Stimulated activated naive CD8-positive, alpha-beta T cell treated with anti-CD3 and anti-CD28 coated beads, Interleukin-15, amount 100 ng/mL, for 72 hours (primary cell): ENCODE measurements at regions not wholly inside any gene's neighbourhood (a gene's known extent, or its start where the extent isn't known, plus 50 kb on each side); places are given as distances from the start of the nearest gene placed in this dataset.

Experiments
- ATAC-seq: fragments of 150-1000 bp; cut with Tn5 transposase; 2 replicates; pipeline ENCODE4 v1.10.0; 2021; ENCODE audit warnings: mild to moderate bottlenecking, moderate library complexity
- DNase-seq, 2 donors: peaks; one replicate each; pipeline ENCODE4 v3.0.0; 2021 to 2022
- H3K27ac Mint-ChIP-seq, 2 donors: one replicate each; pipeline ENCODE4 v1.8.0; 2022; ENCODE audit warnings: mild to moderate bottlenecking in 2 of 2, mixed read lengths in 2 of 2, moderate library complexity in 2 of 2
- H3K27me3 Mint-ChIP-seq: one replicate; pipeline ENCODE4 v1.8.0; 2022; ENCODE audit warnings: mixed read lengths
- H3K4me1 Mint-ChIP-seq: one replicate; pipeline ENCODE4 v1.8.0; 2022; ENCODE audit warnings: mild to moderate bottlenecking, mixed read lengths
- H3K4me3 Mint-ChIP-seq, 2 donors: one replicate each; pipeline ENCODE4 v1.8.0; 2022; ENCODE audit warnings: mild to moderate bottlenecking in 2 of 2, mixed read lengths in 2 of 2, moderate library complexity in 1 of 2
- H3K9me3 Mint-ChIP-seq, 2 donors: one replicate each; pipeline ENCODE4 v1.8.0; 2022; ENCODE audit warnings: mixed read lengths in 2 of 2

DNA sequence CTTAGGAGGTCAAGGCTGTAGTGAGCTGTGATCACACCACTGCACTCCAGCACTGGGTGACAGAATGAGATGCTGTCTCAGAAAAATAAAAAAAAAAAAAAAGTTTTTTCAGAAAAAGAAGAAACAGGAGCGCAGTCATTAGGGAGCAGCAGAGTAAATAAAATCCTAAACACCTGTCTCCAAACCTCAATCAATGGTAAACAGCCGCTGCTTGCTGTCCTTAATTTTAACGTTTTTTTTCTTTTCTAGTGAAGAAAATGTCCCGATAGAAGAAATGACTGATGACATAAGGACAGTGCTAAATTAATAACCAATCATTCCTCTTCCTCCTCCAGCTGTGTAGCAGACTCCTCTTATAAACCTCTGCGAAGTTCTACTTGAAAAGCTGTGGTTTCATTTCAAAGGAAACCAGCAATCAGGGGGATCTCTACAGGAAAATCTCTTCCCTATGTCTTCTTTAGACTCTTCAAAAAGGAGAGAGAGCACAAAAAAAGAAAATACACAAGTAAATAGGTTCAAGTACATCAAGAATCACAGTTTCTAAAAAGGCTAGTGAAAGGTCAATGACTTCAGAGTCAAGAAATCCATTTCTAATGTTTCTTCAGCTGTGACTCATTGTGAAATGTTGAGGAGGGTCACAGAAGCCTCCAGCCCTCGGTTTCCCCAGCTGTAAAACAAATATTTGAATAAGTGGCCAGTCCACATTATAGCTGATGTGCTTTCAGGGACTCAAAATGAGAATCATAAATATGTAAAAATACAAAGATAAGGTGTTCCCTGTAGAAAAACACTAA lies 127.6 kb downstream of the TMCO5A start:
- H3K9me3 Mint-ChIP-seq = no peaks in the 10 kb centered on the region
- ATAC-seq = no peak
- H3K27ac Mint-ChIP-seq = no peak overlapping the region
- no peak for DNase-seq
- no peak overlapping the region for H3K4me3 Mint-ChIP-seq
- peaks cover 34% of the 10 kb centered on the region for H3K27me3 Mint-ChIP-seq
- peaks cover 14% of the 10 kb centered on the region for H3K4me1 Mint-ChIP-seq

DNA sequence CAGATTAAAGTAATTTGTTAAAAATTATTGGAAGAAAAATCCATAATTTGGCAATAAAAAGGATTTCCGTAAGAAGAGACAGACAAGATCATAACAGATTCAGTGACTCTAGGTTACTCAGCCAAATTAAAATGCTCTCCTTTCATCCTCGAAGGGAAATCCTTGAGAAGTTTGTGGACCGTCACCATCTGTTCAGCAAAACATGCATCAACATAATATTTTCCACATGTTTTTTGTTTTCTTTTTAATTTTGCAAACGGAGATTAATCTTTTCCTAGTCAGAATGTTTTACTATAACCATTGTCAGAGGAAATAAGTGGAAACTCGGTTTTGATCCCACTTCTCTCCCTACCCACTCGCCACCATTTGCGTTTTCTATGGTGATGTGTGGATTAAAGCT lies 128.3 kb downstream of the TMCO5A start:
- peaks cover 37% of the 10 kb centered on the region for H3K27me3 Mint-ChIP-seq
- no peak for ATAC-seq
- peaks cover 14% of the 10 kb centered on the region for H3K4me1 Mint-ChIP-seq
- no peak for DNase-seq
- no peak overlapping the region for H3K4me3 Mint-ChIP-seq
- H3K9me3 Mint-ChIP-seq = no peaks in the 10 kb centered on the region
- H3K27ac Mint-ChIP-seq = no peak overlapping the region

DNA sequence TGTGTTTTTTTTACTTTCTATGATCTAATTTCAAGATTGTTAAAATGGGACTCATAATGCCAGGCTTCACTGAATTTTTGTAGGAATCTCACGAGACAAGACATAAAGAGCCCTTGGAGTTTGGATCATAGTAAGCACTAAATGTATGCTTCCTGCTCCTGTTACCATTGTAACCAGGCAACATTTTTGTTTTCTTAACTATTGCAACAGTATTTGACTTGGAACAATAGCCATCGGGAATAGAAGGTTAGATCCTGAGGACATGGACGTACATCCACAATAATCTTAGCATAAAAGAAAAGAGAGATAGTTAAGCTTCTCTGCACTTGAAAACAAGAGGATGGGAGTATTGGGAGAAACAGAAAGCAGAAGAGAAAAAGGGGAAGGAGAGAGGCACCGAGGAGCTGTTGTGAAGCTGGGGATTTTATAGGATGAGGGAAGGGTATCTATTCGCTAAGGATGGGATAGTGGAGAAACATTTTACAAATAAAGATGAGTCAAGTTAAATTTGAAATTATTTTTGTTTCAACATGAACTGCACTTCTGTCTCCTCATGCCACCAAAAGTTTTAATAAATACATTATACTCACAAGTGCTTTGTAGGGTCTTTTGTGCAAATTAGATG lies 131.4 kb downstream of the TMCO5A start:
- ATAC-seq (no peak), DNase-seq (no peak)
- Mint-ChIP-seq H3K27ac (peak overlapping the region in 1 of 2 donors; percentile 2), H3K4me1 (peaks cover 23% of the 10 kb centered on the region), H3K4me3 (no peak overlapping the region), H3K27me3 (peaks cover 61% of the 10 kb centered on the region), H3K9me3 (no peaks in the 10 kb centered on the region)

DNA sequence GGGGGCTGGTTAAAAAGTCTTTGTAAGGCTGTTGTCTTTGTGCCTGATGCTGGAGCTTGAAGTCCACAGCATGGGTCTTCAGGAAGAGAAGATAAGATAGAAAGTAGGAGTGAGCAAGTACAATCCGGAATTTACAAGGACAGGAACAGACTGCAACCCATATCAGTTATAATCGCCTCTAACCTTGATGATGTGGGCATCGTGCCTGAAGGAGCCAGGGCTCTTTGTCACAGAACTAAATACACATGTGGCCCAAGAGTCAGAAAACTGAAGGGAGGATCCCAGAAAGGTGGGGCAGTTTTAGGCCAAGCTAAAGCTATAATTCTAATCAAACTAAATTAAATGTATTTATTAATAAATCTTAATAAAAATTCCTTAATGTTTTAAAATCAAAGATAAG lies 132.2 kb downstream of the TMCO5A start:
- H3K27ac Mint-ChIP-seq = no peak overlapping the region
- no peak overlapping the region for H3K4me3 Mint-ChIP-seq
- DNase-seq = no peak
- no peak for ATAC-seq
- no peaks in the 10 kb centered on the region for H3K9me3 Mint-ChIP-seq
- H3K4me1 Mint-ChIP-seq = peaks cover 31% of the 10 kb centered on the region
- H3K27me3 Mint-ChIP-seq = peaks cover 66% of the 10 kb centered on the region

DNA sequence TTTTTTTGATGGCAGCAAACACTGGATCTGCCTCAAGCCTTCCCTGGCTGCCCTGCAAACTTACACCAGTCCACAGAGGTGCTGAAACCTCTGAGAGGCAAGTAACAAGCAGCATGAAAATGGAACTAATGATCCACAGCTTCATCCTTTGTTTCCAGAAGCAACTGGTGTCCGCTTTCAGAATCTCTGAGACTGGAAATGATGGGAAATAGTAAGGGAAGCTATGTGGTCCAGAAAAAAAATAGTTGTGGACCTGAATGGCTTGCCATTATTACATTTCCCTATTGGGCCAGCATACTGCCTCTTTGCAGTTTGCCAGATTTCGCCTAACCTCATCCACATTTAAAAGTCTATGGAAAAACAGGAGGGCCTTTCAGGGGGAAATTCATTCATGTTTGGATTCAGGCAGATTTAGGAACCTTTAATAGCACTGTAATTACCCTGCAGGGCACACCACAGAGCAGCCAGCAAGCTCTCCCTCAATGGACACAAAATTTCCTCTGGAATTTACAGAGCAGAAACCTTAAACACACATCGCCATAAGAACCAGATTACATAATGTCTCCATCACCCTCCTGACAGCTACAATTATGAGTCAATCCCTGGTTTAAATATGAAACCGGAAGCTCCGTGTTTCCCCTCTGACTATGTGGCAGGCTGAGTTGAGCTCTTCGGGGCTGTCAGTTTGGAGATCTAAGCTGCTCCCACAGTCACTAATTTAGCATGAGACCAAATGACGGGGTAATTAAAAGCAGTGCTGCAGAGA lies 134.4 kb downstream of the TMCO5A start:
- DNase-seq = peak; percentile 54 to 68
- Mint-ChIP-seq H3K4me3 (peak overlapping the region; percentile 37 to 72), H3K27me3 (peaks cover 77% of the 10 kb centered on the region), H3K27ac (peak overlapping the region; percentile 50 to 71), H3K4me1 (peaks cover 43% of the 10 kb centered on the region), H3K9me3 (no peaks in the 10 kb centered on the region)
- ATAC-seq = peak; percentile 94

DNA sequence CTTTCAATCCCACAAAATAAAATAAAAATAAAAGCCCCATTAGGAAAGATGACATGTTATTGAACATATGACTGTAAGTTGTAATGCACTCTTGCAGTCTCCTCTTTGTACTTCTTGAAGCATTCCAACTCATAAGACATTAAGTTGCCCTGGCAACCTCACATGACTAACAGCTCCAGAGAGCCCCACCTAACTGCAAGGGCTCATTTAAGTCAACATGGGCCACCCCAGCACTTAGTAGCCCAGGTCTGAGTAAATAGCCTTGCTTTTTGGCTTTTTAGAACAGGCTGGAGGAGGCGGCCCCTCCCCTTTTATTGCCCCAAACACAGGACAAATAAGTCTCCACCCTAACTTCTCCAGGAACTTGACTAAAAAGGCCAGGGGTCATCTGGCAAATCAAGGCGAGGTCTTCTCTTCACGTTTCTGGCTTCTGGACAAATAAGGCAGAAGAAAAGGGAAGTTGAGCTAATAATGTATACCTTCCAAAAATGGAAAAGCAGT lies 135.1 kb downstream of the TMCO5A start:
- Mint-ChIP-seq H3K4me3 (peak overlapping the region; percentile 37 to 72), H3K27me3 (peaks cover 83% of the 10 kb centered on the region), H3K27ac (peak overlapping the region; percentile 50 to 71), H3K9me3 (no peaks in the 10 kb centered on the region), H3K4me1 (peaks cover 43% of the 10 kb centered on the region)
- ATAC-seq = peak; percentile 52
- DNase-seq = no peak

DNA sequence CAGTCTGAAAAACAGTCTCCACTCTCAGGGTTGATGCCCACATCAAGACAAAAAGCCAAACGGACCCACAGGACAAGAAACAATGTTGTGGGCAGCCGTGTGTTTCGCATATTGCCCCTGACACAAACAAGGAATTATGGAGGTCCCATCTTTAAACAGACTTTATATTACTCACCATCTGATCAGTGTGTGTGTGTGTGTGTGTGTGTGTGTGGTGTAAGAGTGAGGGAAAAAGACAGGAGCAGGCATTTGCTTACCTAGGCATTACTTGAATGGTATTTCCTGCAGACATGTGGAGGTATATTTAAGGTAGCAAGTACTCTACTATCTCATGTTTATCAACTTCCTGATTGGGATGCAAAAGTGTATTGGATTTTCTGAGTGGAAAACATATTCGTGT lies 136.3 kb downstream of the TMCO5A start:
- ATAC-seq (no peak), DNase-seq (no peak)
- peaks cover 43% of the 10 kb centered on the region for H3K4me1 Mint-ChIP-seq
- H3K4me3 Mint-ChIP-seq = no peak overlapping the region
- H3K27me3 Mint-ChIP-seq = peaks cover 92% of the 10 kb centered on the region
- H3K27ac Mint-ChIP-seq = no peak overlapping the region
- no peaks in the 10 kb centered on the region for H3K9me3 Mint-ChIP-seq

DNA sequence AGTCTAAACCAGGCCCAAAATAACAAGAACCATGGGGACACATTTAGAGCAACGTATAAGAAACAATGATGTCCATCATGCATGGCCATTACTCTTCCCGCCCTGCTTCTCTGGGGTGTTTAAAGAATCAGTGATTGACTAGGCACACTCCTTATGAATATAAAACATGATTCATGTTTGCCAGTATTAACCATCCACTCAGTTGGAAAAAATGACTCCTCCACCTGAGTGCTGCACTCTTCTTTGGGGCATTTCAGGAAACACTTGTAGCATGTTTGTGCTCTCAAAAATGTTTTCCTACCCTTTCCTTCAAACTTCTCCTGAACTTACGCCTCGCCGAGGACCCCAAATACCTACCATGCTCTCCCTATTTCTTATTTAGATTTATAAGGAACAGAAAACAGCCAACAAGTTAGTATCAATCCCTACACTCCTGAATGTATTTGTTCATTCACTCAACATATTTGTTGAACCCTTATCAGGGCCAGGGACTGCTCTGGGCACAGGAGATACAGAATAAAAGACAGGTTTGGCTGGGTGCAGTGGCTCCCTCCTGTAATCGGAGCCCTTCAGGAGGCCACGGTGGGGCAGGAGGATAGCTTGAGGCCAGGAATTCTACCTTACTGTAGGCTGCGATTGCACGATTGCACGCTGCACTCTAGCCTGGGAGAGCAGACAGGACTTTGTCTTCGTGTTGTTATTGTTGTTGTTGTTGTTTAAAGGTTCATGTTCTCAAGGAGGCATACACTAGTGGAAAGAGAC lies 137.0 kb downstream of the TMCO5A start:
- no peak overlapping the region for H3K27ac Mint-ChIP-seq
- ATAC-seq (no peak), DNase-seq (no peak)
- H3K27me3 Mint-ChIP-seq = peaks cover 92% of the 10 kb centered on the region
- peaks cover 43% of the 10 kb centered on the region for H3K4me1 Mint-ChIP-seq
- H3K9me3 Mint-ChIP-seq = no peaks in the 10 kb centered on the region
- peak overlapping the region in 1 of 2 donors; percentile 77 for H3K4me3 Mint-ChIP-seq

DNA sequence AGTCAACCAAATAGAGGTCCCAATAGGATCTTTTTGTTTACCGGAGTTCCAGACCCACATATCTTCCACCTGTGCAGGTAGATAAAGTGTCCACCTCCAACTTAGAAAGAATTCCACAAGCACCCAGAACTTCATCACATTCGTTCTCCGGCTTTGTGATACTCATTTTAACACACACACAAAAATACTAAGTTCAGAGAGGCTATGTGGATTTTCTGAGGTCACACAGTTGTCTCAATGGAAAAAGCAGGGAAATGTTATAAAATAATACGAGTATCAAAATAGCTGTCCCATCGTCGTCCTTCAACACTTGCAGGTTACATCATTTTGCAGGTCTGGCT lies 137.5 kb downstream of the TMCO5A start:
- Mint-ChIP-seq H3K9me3 (no peaks in the 10 kb centered on the region), H3K27me3 (peaks cover 92% of the 10 kb centered on the region), H3K4me1 (peaks cover 43% of the 10 kb centered on the region), H3K27ac (no peak overlapping the region), H3K4me3 (peak overlapping the region; percentile 77 to 84)
- no peak for ATAC-seq
- DNase-seq = no peak

DNA sequence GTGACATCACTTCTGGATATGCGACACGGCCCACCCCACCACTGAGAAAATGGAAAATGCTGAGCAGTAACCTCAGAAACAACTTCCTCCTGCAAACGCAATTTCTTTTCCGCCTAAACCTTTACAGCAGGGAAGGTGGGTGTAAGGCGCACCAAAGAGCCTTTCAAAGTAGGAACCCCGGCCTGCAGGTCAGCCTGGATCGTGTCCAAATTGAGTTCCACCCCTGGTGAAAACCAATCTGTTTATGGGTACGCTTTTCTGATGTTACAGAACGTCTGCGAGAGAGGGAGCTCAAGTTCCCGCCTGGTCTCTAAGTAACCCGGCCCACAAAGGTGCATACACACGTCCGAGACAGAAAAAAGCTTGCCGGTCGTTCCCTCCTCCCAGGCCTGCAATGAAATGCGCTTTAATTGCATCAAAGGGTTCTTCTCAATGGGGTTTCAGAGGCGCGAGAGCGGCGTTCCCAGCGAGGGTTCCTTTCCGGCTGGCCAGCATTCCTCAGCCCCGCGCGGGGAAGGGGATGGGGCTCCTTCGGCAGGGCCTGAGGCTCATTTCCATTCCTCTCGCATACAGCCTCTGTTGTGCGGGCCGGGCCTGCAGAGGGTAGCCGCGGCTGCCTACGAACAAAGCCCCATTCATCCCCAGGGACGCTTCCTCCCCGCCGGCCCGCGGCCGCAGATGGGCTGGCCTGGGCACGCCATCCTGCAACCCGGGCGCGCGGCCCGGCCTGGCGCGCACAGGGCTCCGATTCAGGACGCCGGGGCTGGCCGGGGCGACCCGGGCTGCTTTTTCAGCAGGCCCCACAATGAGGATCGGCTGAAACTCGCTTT lies 138.1 kb downstream of the TMCO5A start:
- ATAC-seq (peak; percentile 66), DNase-seq (peak; percentile 37 to 48)
- Mint-ChIP-seq H3K9me3 (no peaks in the 10 kb centered on the region), H3K27me3 (peaks cover 93% of the 10 kb centered on the region), H3K4me1 (peaks cover 43% of the 10 kb centered on the region), H3K27ac (peak overlapping the region in 1 of 2 donors; percentile 87), H3K4me3 (peak overlapping the region; percentile 77 to 84)

DNA sequence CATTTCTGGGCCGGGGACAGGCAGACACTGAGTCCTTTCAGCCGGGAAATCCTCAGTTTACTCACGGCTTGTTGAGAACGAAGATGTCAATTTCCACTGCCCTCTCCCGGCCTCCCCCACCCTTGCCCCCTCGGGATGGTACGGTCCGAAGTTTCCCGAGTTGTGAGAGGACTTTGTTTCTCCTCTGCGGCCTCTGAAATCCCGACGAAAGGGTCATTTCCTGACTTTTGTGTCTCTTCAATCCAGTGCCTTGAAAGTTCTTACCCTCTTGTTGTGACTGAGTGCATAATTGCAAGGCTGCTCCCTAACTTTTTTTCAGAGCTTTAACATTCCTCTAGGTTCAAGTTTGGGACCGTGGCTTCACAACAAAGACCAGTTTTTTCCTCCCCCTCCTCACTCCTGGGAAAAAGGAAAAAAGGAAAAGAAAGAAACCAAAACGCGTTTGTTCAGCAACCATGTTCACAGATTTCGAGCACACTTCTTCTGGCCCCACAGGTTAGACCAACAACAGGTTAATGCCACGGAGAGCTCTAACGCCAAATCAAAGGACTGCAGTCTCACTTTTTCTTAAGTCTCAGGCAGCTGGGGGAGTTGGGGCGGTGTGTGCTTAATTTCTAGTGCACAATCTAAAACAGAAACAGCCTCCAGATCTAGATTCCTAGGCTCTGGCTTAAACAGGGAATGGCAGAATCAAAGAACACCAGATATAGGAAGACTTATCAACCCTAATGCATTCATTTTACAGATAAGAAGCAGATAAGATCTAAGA lies 138.9 kb downstream of the TMCO5A start:
- H3K4me3 Mint-ChIP-seq = peak overlapping the region; percentile 77 to 84
- H3K9me3 Mint-ChIP-seq = no peaks in the 10 kb centered on the region
- peak overlapping the region in 1 of 2 donors; percentile 87 for H3K27ac Mint-ChIP-seq
- ATAC-seq (no peak), DNase-seq (no peak)
- H3K4me1 Mint-ChIP-seq = peaks cover 38% of the 10 kb centered on the region
- peaks cover 88% of the 10 kb centered on the region for H3K27me3 Mint-ChIP-seq

DNA sequence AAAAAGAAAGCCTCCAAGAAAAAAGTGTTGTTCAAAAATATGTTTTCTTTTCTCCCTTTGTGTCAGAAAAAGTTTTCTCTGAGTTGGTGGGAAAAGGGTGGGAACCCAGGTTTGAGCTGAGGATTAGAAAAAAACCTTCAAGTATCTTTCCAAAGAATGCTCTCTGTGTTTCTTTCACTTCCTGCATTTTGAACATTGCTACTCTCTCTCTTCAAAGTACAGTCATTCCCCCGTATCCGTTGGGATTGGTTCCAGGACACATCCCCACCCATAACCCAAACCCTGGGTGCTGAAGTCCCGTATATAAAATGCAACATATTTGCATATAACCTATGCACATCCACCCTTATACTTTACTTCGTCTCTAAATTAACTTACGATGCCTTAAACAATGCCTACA lies 139.6 kb downstream of the TMCO5A start:
- peaks cover 34% of the 10 kb centered on the region for H3K4me1 Mint-ChIP-seq
- no peak overlapping the region for H3K27ac Mint-ChIP-seq
- no peaks in the 10 kb centered on the region for H3K9me3 Mint-ChIP-seq
- DNase-seq (no peak), ATAC-seq (no peak)
- no peak overlapping the region for H3K4me3 Mint-ChIP-seq
- H3K27me3 Mint-ChIP-seq = peaks cover 85% of the 10 kb centered on the region

DNA sequence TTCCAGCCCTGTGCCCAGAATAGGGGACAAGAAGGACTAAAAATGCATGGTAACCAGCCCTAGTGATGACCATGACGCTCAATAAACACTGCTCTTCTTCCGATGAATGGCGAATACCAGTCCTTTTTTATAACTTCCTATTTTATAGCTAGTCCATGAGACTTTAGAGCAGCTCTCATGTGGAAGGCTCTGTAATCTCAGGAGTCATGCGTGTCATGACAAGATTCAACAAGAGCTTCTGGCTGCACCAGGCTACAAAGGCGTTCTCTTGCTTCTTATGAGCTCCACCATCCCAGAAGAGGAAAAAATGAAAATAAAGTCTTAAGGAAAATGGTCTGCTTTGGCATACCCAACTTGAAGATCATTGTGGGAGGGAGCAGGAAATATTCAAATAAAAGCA lies 141.0 kb downstream of the TMCO5A start:
- H3K27me3 Mint-ChIP-seq = peaks cover 79% of the 10 kb centered on the region
- H3K9me3 Mint-ChIP-seq = no peaks in the 10 kb centered on the region
- no peak overlapping the region for H3K4me3 Mint-ChIP-seq
- no peak for DNase-seq
- no peak for ATAC-seq
- H3K4me1 Mint-ChIP-seq = peaks cover 23% of the 10 kb centered on the region
- no peak overlapping the region for H3K27ac Mint-ChIP-seq

DNA sequence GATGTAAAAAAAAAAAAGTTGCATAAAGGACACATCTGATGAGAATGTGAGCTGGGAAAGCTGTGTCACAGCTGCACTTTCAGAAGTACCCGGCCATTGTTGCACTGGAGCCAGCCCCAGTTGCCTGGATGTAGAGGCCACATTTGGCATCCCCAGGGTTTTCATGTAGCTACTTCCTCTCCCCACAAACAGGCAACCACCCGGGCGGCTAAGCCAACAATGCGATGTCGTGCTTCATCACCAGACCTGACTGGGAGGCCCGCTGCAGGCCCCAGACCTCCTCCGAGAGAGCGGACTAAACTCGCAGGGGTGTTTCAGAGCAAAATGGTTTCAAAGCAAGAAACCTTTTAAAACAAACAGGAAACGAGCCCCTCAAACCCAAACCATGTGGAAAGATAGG lies 142.3 kb downstream of the TMCO5A start:
- H3K4me3 Mint-ChIP-seq = no peak overlapping the region
- no peak for ATAC-seq
- peaks cover 72% of the 10 kb centered on the region for H3K27me3 Mint-ChIP-seq
- H3K27ac Mint-ChIP-seq = no peak overlapping the region
- H3K9me3 Mint-ChIP-seq = no peaks in the 10 kb centered on the region
- no peak for DNase-seq
- H3K4me1 Mint-ChIP-seq = peaks cover 10% of the 10 kb centered on the region
